HCT116 (cell line): ENCODE measurements at regions not wholly inside any gene's neighbourhood (a gene's known extent, or its start where the extent isn't known, plus 50 kb on each side); places are given as distances from the start of the nearest gene placed in this dataset.

ENCODE experiments used
- CBX3 ChIP-seq: IDR thresholded peaks from 2 replicates; pipeline ENCODE4 v1.6.1; 2012; ENCODE audit warnings: low read depth
- CEBPB ChIP-seq: IDR thresholded peaks from 2 replicates; pipeline ENCODE4 v1.6.1; 2012; ENCODE audit warnings: low read depth
- CTCF ChIP-seq, 3 experiments: fragments of 200-600 bp in 1 of 3; sonication (generic) in 1 of 3; IDR thresholded peaks in 2 of 3; conservative IDR thresholded peaks in 1 of 3; 2 replicates each; pipeline ENCODE4 v1.5.1; 2012 to 2017; ENCODE audit warnings: low read depth in 2 of 3, low read length in 2 of 3, antibody characterized with exemption in 1 of 3, borderline replicate concordance in 1 of 3, control low read depth in 1 of 3, mild to moderate bottlenecking in 1 of 3, mixed read lengths in 1 of 3, mixed run types in 1 of 3, moderate library complexity in 1 of 3; ENCODE audit not compliant: insufficient read depth in 1 of 3
- EGR1 ChIP-seq: IDR thresholded peaks from 2 replicates; pipeline ENCODE4 v1.6.1; 2012; ENCODE audit warnings: low read depth
- EZH2 ChIP-seq: fragments of 200-600 bp; sonication (generic); IDR thresholded peaks from 2 replicates; pipeline ENCODE4 v1.6.1; 2017; ENCODE audit warnings: antibody characterized with exemption, mixed run types
- POLR2A ChIP-seq: IDR thresholded peaks from 2 replicates; pipeline ENCODE4 v1.7.0; 2011; ENCODE audit warnings: borderline replicate concordance; ENCODE audit not compliant: insufficient read depth, insufficient read length; ENCODE audit errors: extremely low read depth
- POLR2AphosphoS5 ChIP-seq: IDR thresholded peaks from 2 replicates; pipeline ENCODE4 v1.6.1; 2011; ENCODE audit warnings: mild to moderate bottlenecking, low read depth, low read length, moderate library complexity
- RAD21 ChIP-seq: IDR thresholded peaks from 2 replicates; pipeline ENCODE4 v1.6.1; 2012; ENCODE audit warnings: low read depth, mild to moderate bottlenecking
- REST ChIP-seq: IDR thresholded peaks from 2 replicates; pipeline ENCODE4 v1.6.1; 2012; ENCODE audit warnings: low read depth
- SIN3A ChIP-seq: IDR thresholded peaks from 2 replicates; pipeline ENCODE4 v1.6.1; 2012; ENCODE audit warnings: low read depth
- YY1 ChIP-seq: IDR thresholded peaks from 2 replicates; pipeline ENCODE4 v1.6.1; 2011; ENCODE audit warnings: low read length, low read depth, moderate library complexity, mild to moderate bottlenecking; ENCODE audit not compliant: insufficient replicate concordance; ENCODE audit errors: extremely low read depth
- ZFX ChIP-seq: fragments of 450-650 bp; IDR thresholded peaks from 2 replicates; pipeline ENCODE4 v1.6.1; 2017
- ZNF274 ChIP-seq: fragments of 200-500 bp; sonication (Bioruptor generic); IDR thresholded peaks from 2 replicates; pipeline ENCODE4 v1.6.1; 2014; ENCODE audit warnings: mild to moderate bottlenecking, low read depth, low read length, inconsistent platforms
- TF ChIP-seq, protein P1 (sequence below): IDR thresholded peaks from 2 replicates; pipeline ENCODE4 v1.6.1; 2012

GRCh38 chr21:28738882-28739281 lies 253.8 kb downstream of the LTN1 start:
- TF ChIP-seq POLR2A (no peak), REST (no peak), SIN3A (no peak), ZNF274 (no peak), POLR2AphosphoS5 (no peak), CTCF (IDR thresholded peaks at IDR 0.05 in 2 of 3, conservative IDR thresholded peaks at IDR 0.05 in 1 of 3; ENCODE audit: borderline replicate concordance in 1 of 3, insufficient read depth in 1 of 3, low read depth in 2 of 3, low read length in 2 of 3) (no peak), YY1 (no peak), EZH2 (no peak), CBX3 (no peak), EGR1 (no peak), ZFX (no peak), CEBPB (no peak), RAD21 (no peak)
- TF ChIP-seq, protein P1, sequence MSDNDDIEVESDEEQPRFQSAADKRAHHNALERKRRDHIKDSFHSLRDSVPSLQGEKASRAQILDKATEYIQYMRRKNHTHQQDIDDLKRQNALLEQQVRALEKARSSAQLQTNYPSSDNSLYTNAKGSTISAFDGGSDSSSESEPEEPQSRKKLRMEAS: no peak
